A673 (cell line): ENCODE measurements at regions not wholly inside any gene's neighbourhood (a gene's known extent, or its start where the extent isn't known, plus 50 kb on each side); places are given as distances from the start of the nearest gene placed in this dataset.

ENCODE experiments used
- EZH2 ChIP-seq: fragments of 200-600 bp; sonication (generic); IDR thresholded peaks from 2 replicates; pipeline ENCODE4 v1.6.1; 2017; ENCODE audit warnings: borderline replicate concordance, low read depth, mild to moderate bottlenecking, mixed read lengths, antibody characterized with exemption, low read length; ENCODE audit not compliant: poor library complexity, severe bottlenecking
- TF ChIP-seq, protein P1 (sequence below): fragments of 300-800, 200-600 bp; sonication (generic); conservative IDR thresholded peaks from 2 replicates; pipeline ENCODE4 v1.5.1; 2017; ENCODE audit warnings: low read depth, mild to moderate bottlenecking, antibody characterized with exemption, low read length, moderate library complexity, mixed read lengths

GRCh38 chr13:44024846-44025195 lies 145.1 kb downstream of the LACC1 start:
- TF ChIP-seq EZH2: no peak
- TF ChIP-seq, protein P1, sequence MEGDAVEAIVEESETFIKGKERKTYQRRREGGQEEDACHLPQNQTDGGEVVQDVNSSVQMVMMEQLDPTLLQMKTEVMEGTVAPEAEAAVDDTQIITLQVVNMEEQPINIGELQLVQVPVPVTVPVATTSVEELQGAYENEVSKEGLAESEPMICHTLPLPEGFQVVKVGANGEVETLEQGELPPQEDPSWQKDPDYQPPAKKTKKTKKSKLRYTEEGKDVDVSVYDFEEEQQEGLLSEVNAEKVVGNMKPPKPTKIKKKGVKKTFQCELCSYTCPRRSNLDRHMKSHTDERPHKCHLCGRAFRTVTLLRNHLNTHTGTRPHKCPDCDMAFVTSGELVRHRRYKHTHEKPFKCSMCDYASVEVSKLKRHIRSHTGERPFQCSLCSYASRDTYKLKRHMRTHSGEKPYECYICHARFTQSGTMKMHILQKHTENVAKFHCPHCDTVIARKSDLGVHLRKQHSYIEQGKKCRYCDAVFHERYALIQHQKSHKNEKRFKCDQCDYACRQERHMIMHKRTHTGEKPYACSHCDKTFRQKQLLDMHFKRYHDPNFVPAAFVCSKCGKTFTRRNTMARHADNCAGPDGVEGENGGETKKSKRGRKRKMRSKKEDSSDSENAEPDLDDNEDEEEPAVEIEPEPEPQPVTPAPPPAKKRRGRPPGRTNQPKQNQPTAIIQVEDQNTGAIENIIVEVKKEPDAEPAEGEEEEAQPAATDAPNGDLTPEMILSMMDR: no peak
